GM18507 (cell line): ENCODE measurements at regions not wholly inside any gene's neighbourhood (a gene's known extent, or its start where the extent isn't known, plus 50 kb on each side); places are given as distances from the start of the nearest gene placed in this dataset.

ENCODE experiments used
- DNase-seq: peaks from one replicate; pipeline ENCODE4 v3.0.0; 2011; ENCODE audit warnings: low read depth; ENCODE audit not compliant: insufficient read length; ENCODE audit errors: extremely low spot score
- FAIRE-seq: peaks from 2 replicates; lab custom pipeline; 2011; peaks lifted over from hg19 to GRCh38; lab: Jason Lieb, UNC

GRCh38 chr13:21944610-21945009 lies 273.7 kb downstream of the FGF9 start:
- FAIRE-seq: no peak

GRCh38 chr13:21945195-21945594 lies 274.3 kb downstream of the FGF9 start:
- no peak for FAIRE-seq
- no peak for DNase-seq

More at GRCh38 chr13:21944610-21945009, 273.7 kb downstream of the FGF9 start:
- DNase-seq: no peak

- FAIRE-seq: no peak
These were observed 276.1 kb downstream of the FGF9 start for GRCh38 chr13:21946964-21947363.

GRCh38 chr13:21948769-21949474 lies 278.0 kb downstream of the FGF9 start:
- FAIRE-seq (peak; percentile 55), DNase-seq (peak; percentile 28)

More at GRCh38 chr13:21946964-21947363, 276.1 kb downstream of the FGF9 start:
- no peak for DNase-seq

- FAIRE-seq (no peak), DNase-seq (no peak)
These were observed 279.1 kb downstream of the FGF9 start for GRCh38 chr13:21949818-21950429.

- FAIRE-seq (no peak), DNase-seq (no peak)
These were observed 285.8 kb downstream of the FGF9 start for GRCh38 chr13:21956666-21957065.

GRCh38 chr13:21957833-21958232 lies 287.0 kb downstream of the FGF9 start:
- DNase-seq (no peak), FAIRE-seq (no peak)

GRCh38 chr13:21960108-21960507 lies 289.2 kb downstream of the FGF9 start:
- DNase-seq (no peak), FAIRE-seq (no peak)

GRCh38 chr13:21964686-21965085 lies 293.8 kb downstream of the FGF9 start:
- no peak for FAIRE-seq

GRCh38 chr13:21965095-21965494 lies 294.2 kb downstream of the FGF9 start:
- no peak for DNase-seq
- no peak for FAIRE-seq

More at GRCh38 chr13:21964686-21965085, 293.8 kb downstream of the FGF9 start:
- DNase-seq: no peak

GRCh38 chr13:21966014-21966413 lies 295.1 kb downstream of the FGF9 start:
- FAIRE-seq: no peak

GRCh38 chr13:21967871-21968270 lies 297.0 kb downstream of the FGF9 start:
- no peak for DNase-seq
- no peak for FAIRE-seq

More at GRCh38 chr13:21966014-21966413, 295.1 kb downstream of the FGF9 start:
- DNase-seq: no peak

- FAIRE-seq (no peak), DNase-seq (no peak)
These were observed 299.3 kb downstream of the FGF9 start for GRCh38 chr13:21970172-21970571.

- FAIRE-seq (no peak), DNase-seq (no peak)
These were observed 300.0 kb downstream of the FGF9 start for GRCh38 chr13:21970918-21971317.

GRCh38 chr13:21971662-21972621 lies 301.1 kb downstream of the FGF9 start:
- no peak for FAIRE-seq

GRCh38 chr13:21973437-21974125 lies 302.7 kb downstream of the FGF9 start:
- FAIRE-seq (no peak), DNase-seq (no peak)

More at GRCh38 chr13:21971662-21972621, 301.1 kb downstream of the FGF9 start:
- DNase-seq: no peak

- FAIRE-seq (no peak), DNase-seq (no peak)
These were observed 303.9 kb downstream of the FGF9 start for GRCh38 chr13:21974741-21975140.

- no peak for DNase-seq
- FAIRE-seq: no peak
These were observed 305.3 kb downstream of the FGF9 start for GRCh38 chr13:21976159-21976558.

- DNase-seq (no peak), FAIRE-seq (no peak)
These were observed 308.4 kb downstream of the FGF9 start for GRCh38 chr13:21979161-21979806.
